ENCODE measurements at regions not wholly inside any gene's neighbourhood (a gene's known extent, or its start where the extent isn't known, plus 50 kb on each side); places are given as distances from the start of the nearest gene placed in this dataset.

- TF ChIP-seq, protein P1, sequence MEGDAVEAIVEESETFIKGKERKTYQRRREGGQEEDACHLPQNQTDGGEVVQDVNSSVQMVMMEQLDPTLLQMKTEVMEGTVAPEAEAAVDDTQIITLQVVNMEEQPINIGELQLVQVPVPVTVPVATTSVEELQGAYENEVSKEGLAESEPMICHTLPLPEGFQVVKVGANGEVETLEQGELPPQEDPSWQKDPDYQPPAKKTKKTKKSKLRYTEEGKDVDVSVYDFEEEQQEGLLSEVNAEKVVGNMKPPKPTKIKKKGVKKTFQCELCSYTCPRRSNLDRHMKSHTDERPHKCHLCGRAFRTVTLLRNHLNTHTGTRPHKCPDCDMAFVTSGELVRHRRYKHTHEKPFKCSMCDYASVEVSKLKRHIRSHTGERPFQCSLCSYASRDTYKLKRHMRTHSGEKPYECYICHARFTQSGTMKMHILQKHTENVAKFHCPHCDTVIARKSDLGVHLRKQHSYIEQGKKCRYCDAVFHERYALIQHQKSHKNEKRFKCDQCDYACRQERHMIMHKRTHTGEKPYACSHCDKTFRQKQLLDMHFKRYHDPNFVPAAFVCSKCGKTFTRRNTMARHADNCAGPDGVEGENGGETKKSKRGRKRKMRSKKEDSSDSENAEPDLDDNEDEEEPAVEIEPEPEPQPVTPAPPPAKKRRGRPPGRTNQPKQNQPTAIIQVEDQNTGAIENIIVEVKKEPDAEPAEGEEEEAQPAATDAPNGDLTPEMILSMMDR (conservative IDR thresholded peaks at IDR 0.05; ENCODE audit: low read length), result no peak
- TF ChIP-seq EZH2phosphoT487 (IDR thresholded peaks at IDR 0.05; ENCODE audit: borderline replicate concordance, low read depth, low read length), result no peak
Measured at GRCh38 chr13:26485786-26486185, 71.7 kb upstream of the WASF3 start.

Measured in OCI-LY7 (cell line).